ENCODE measurements at regions not wholly inside any gene's neighbourhood (a gene's known extent, or its start where the extent isn't known, plus 50 kb on each side); places are given as distances from the start of the nearest gene placed in this dataset.

DNA sequence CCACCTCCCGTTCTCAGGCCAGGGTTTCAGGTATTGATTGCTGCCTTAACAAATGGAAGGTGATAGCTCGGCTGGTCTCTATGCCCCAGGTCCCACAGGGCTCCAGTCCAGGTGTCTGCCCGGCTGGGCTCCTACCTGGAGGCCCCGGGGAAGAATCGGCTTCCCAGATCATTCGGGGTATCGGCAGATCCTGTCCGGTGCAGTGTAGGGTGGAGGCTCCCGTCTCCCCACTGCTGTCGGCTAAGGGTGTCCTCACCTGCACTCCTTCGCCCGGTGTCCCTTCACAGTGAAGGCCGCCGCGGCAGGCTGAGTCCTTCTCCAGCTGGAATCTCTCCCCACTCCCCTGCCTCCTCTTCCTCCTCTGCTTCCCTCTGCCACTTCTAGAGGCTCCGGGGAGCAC is 573.9 kb upstream of the SALL3 start:
- TF ChIP-seq TAF1 (IDR thresholded peaks at IDR 0.05; ENCODE audit: borderline replicate concordance, insufficient read depth, low read length) (no peak), FOXP2 (optimal IDR thresholded peaks at IDR 0.05; ENCODE audit: borderline replicate concordance, extremely low read depth, extremely low read length, insufficient read depth) (no peak)

DNA sequence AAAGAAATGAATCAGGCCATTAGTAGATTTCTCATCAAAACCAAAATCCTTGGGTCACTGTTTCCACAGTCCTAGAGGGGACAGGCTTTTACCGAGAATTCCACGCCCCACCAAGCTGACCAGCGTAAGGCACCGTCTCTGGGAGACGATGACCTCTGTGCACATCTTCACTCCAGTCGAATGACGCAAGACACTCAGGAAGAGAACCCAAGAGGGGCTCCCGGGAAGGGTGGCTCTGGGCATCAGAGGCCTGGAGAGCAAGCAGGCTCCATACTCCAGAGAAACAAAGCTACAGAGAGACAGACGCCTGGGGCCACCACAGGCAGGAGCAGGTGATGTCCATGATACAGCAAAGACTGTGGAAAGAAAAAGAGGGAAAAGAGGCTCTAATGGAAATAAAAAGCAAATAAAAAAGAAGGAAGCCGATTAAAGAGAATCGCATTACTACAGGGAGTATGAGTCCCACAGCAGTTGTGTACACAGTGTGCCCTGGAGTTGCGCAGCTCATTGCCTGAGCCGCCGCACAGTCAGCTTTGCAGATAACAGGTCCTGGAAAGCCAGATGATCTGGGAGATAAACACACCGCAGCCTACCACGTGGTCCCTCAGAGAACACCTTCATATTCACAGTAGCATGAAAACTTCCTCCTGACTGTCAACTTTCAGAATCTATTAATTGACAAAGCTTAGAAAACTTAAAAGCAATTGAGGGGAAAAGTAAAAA is 572.7 kb upstream of the SALL3 start:
- no peak for TF ChIP-seq SIN3A (IDR thresholded peaks at IDR 0.05; ENCODE audit: borderline replicate concordance, insufficient read depth, low read length)
- TF ChIP-seq, protein P1, sequence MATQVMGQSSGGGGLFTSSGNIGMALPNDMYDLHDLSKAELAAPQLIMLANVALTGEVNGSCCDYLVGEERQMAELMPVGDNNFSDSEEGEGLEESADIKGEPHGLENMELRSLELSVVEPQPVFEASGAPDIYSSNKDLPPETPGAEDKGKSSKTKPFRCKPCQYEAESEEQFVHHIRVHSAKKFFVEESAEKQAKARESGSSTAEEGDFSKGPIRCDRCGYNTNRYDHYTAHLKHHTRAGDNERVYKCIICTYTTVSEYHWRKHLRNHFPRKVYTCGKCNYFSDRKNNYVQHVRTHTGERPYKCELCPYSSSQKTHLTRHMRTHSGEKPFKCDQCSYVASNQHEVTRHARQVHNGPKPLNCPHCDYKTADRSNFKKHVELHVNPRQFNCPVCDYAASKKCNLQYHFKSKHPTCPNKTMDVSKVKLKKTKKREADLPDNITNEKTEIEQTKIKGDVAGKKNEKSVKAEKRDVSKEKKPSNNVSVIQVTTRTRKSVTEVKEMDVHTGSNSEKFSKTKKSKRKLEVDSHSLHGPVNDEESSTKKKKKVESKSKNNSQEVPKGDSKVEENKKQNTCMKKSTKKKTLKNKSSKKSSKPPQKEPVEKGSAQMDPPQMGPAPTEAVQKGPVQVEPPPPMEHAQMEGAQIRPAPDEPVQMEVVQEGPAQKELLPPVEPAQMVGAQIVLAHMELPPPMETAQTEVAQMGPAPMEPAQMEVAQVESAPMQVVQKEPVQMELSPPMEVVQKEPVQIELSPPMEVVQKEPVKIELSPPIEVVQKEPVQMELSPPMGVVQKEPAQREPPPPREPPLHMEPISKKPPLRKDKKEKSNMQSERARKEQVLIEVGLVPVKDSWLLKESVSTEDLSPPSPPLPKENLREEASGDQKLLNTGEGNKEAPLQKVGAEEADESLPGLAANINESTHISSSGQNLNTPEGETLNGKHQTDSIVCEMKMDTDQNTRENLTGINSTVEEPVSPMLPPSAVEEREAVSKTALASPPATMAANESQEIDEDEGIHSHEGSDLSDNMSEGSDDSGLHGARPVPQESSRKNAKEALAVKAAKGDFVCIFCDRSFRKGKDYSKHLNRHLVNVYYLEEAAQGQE (IDR thresholded peaks at IDR 0.05; ENCODE audit: insufficient read depth in 1 of 2, low read depth in 2 of 2, low read length in 2 of 2): no peak
- no peak for TF ChIP-seq POLR2AphosphoS5 (IDR thresholded peaks at IDR 0.05; ENCODE audit: low read depth, low read length)

DNA sequence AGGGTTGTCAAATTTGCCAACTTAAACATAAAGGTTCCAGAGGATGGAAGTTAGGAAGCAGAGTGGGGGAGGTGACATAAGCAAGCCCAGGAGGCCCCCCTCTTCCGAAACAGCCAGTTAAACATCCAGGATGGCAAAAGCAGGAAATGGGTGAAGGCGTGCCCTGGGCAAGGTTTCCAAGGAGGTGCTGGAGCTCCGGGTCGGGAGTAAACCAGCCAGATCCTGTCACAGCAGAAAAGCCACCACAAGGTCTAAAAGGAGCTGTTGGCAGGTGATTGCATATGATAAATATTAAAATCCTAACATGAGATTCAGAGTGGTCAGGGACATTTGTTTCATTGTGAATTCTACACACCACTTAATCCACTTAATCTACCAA is 572.2 kb upstream of the SALL3 start:
- TF ChIP-seq, protein P1 (IDR thresholded peaks at IDR 0.05; ENCODE audit: insufficient read depth in 1 of 2, low read depth in 2 of 2, low read length in 2 of 2): no peak
- no peak for TF ChIP-seq POLR2AphosphoS5 (IDR thresholded peaks at IDR 0.05; ENCODE audit: low read depth, low read length)
- TF ChIP-seq FOXP2 (optimal IDR thresholded peaks at IDR 0.05; ENCODE audit: borderline replicate concordance, extremely low read depth, extremely low read length, insufficient read depth): no peak
- TF ChIP-seq TAF1 (IDR thresholded peaks at IDR 0.05; ENCODE audit: borderline replicate concordance, insufficient read depth, low read length): no peak
- no peak for TF ChIP-seq SIN3A (IDR thresholded peaks at IDR 0.05; ENCODE audit: borderline replicate concordance, insufficient read depth, low read length)

DNA sequence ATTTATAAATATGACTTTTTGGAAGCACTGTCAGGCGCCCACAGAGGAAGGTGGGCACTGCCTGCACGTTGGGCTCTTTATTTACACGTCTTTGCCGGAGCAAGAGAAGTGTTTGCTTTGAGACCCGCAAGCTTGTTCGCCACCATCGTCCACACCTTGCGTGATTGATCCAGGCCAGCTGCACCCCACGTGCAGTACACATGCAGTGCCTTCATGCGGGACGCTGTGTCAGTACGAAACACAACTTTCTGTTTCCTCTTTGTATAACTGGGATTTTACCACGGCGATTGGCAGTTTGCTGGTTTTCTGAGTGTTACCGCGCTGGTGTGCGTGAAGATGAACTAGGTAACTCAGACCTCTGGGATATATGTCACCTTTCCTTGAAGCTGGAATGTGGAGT is 571.0 kb upstream of the SALL3 start:
- TF ChIP-seq SIN3A (IDR thresholded peaks at IDR 0.05; ENCODE audit: borderline replicate concordance, insufficient read depth, low read length) (no peak), TAF1 (IDR thresholded peaks at IDR 0.05; ENCODE audit: borderline replicate concordance, insufficient read depth, low read length) (no peak), FOXP2 (optimal IDR thresholded peaks at IDR 0.05; ENCODE audit: borderline replicate concordance, extremely low read depth, extremely low read length, insufficient read depth) (no peak), POLR2AphosphoS5 (IDR thresholded peaks at IDR 0.05; ENCODE audit: low read depth, low read length) (no peak)
- TF ChIP-seq, protein P1 (IDR thresholded peaks at IDR 0.05; ENCODE audit: insufficient read depth in 1 of 2, low read depth in 2 of 2, low read length in 2 of 2): no peak

DNA sequence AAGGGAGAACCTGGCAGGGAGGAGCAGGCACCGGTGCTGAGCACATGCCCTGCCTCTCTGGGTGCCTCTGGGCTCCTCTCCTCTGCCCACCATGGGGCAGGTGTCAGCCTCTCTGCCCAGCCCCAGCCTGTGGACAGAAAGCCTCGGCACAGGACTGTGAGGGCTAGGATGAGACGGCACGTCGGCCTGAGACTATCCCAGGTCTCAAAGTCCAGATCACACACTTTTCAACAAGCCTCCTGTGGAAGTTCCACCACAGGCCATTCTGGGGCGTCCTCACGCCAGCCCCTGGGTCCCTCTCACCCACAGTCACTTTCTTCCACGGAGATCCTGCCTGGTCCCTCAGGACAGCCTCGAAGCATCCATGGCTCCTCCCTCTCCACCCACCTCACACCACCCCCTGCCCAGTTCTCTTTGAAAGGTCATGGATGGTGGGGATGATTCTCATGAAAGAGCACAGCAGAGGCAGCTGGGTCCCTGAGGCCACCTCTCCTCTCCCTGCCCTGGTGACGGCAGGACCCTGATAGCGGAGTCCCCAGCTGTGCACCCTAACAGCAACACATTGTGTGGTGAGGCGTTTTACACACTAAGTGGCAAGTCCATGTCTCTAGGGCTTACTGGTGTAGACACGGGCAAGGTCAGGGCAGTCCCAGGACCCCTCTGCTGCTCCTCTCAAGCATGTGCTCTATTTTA is 569.4 kb upstream of the SALL3 start:
- TF ChIP-seq POLR2AphosphoS5 (IDR thresholded peaks at IDR 0.05; ENCODE audit: low read depth, low read length) (no peak), TAF1 (IDR thresholded peaks at IDR 0.05; ENCODE audit: borderline replicate concordance, insufficient read depth, low read length) (no peak), SIN3A (IDR thresholded peaks at IDR 0.05; ENCODE audit: borderline replicate concordance, insufficient read depth, low read length) (no peak), FOXP2 (optimal IDR thresholded peaks at IDR 0.05; ENCODE audit: borderline replicate concordance, extremely low read depth, extremely low read length, insufficient read depth) (no peak)
- TF ChIP-seq, protein P1 (IDR thresholded peaks at IDR 0.05; ENCODE audit: insufficient read depth in 1 of 2, low read depth in 2 of 2, low read length in 2 of 2): no peak
